COLO668 (cell line): ENCODE measurements at regions not wholly inside any gene's neighbourhood (a gene's known extent, or its start where the extent isn't known, plus 50 kb on each side); places are given as distances from the start of the nearest gene placed in this dataset.
"Not testable (repeated sequence)": the region's sequence is repeated elsewhere in the genome, so short reads cannot be mapped to it uniquely, and the experiment has no call there.

Experiments
- DNase-seq: peaks from one replicate; lab custom pipeline; 2025; ENCODE audit not compliant: unreplicated experiment; lab: John Stamatoyannopoulos, UW

DNA sequence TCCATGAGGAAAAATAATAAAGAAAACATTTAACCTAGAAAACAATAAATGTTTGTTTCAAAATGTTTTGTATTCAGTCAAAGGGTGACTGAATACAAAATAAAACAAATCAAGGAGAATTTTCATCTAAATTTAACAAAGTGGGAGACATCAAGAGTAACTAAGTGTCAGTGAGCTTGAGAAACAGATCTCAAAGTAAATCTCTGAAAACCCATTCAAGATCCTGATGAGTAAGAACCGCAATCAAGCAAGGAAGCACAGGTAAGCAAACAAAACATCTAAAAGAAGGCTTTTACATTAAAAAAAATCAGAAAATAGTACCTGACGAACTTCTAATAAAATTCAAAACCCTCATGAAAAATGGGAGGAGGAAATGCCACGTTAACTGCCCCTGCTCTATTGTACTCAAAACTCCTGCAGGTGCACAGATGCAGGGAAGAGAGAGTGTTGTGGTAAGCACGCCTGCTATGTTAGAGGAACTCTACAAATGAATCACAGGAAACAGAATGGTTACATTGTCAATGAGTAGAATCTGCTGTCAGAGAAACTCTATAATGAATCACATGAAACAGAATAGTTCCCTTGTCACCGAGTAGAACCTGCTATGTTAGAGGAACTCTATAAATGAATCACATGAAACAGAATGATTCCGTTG lies 309.6 kb upstream of the FRG1 start:
- DNase-seq = not testable (repeated sequence)

GRCh38 chr4:189631568-189631916 lies 309.1 kb upstream of the FRG1 start:
- not testable (repeated sequence) for DNase-seq

DNA sequence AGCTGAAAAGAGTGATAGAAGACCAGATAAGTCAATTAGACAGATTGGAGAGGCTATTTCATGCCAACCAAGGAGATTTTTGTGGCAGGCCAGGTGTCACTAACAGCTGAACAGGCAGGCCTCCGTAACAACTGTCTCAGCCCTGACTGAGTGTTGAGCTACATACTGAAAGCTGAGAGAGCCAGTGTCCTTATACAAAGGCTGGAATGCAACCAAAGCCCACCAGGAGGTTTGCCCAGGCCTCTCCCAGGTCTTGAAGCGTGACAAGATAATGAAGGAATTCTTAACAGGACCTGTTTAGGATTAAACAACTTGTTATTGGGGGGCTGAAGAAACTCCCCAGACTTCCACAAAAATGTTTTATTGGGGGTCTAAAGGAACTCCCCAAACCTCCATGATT lies 290.2 kb upstream of the FRG1 start:
- not testable (repeated sequence) for DNase-seq

- not testable (repeated sequence) for DNase-seq
These were observed 287.5 kb upstream of the FRG1 start for GRCh38 chr4:189653130-189653653.

GRCh38 chr4:189653983-189654382 lies 286.7 kb upstream of the FRG1 start:
- not testable (repeated sequence) for DNase-seq

- not testable (repeated sequence) for DNase-seq
These were observed 286.3 kb upstream of the FRG1 start for GRCh38 chr4:189654396-189654795.

GRCh38 chr4:189655817-189656216 lies 284.9 kb upstream of the FRG1 start:
- not testable (repeated sequence) for DNase-seq

- DNase-seq = no peak
These were observed 284.0 kb upstream of the FRG1 start for GRCh38 chr4:189656641-189657040.

- DNase-seq = not testable (repeated sequence)
These were observed 282.4 kb upstream of the FRG1 start for GRCh38 chr4:189658259-189658658.

DNA sequence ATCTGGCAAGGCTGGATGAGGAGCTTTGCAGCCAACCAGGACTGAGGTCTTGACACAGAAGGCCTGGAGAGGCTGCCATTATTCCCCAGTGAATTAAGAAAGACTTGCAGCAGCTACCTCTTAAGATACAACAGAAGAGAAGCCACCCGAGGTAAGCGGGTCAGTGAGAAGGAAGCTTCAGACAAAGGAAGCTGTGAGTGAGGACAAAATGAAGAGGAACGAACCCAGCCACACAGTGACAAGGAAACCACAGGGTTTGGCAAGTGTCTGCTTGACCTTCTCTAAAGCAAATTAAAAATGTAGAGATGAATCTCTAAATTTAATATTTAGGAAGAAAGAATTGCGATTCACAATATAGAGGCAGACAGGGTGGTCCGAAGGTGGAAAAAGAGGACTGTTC lies 281.8 kb upstream of the FRG1 start:
- DNase-seq = not testable (repeated sequence)

- no peak for DNase-seq
These were observed 281.4 kb upstream of the FRG1 start for GRCh38 chr4:189659287-189659686.

DNA sequence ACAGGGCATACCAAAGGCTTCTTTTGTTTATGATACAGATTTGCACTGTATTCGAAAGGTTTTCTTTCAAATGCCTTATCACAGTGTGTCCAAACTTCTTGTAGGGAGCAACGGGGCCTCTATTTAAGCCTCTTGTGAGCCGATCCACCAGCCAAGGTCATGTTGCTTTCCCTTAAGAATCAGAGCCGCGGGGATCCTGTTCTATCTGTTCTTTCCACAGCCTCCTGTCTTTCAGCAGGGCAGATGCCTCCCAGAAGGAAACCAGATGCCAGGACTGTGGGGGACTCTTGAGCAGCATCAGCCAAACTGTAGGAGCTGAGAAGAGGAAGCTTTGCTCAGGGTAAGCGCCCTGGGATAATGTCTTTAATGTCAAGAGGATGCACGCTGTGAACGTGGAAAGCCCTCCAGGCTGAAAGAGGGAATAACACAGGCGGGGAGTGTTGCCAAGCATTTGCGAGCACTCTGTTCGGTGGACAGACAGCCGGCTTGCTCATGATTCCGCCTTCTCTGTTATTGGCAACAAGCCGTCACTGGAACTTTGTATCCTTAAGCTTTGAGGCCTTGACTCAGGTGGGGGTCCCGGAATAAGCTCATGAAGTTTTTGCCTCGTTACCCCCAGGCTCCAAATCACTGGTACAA lies 279.8 kb upstream of the FRG1 start:
- no peak for DNase-seq

DNA sequence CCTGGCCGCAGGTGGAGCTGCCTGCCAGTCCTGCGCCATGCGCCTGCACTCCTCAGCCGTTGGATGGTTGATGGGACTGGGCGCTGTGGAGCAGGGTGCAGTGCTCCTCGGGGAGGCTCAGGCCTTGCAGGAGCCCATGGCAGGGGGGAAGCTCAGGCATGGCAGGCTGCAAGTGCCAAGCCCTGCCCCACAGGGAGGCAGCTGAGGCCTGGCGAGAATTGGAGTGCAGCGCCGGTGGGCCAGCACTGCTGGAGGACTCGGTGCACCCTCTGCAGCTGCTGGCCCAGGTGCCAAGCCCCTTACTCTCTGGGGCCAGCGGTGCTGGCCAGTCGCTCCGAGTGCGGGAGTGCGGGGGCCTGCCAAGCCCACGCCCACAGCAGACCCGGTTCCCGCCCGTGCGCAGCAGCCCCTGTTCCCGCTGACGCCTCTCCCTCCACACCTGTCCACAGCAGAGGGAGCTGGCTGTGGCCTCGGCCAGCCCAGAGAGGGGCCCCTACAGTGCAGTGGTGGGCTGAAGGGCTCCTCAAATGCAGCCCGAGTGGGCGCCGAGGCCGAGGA lies 275.9 kb upstream of the FRG1 start:
- no peak for DNase-seq

DNA sequence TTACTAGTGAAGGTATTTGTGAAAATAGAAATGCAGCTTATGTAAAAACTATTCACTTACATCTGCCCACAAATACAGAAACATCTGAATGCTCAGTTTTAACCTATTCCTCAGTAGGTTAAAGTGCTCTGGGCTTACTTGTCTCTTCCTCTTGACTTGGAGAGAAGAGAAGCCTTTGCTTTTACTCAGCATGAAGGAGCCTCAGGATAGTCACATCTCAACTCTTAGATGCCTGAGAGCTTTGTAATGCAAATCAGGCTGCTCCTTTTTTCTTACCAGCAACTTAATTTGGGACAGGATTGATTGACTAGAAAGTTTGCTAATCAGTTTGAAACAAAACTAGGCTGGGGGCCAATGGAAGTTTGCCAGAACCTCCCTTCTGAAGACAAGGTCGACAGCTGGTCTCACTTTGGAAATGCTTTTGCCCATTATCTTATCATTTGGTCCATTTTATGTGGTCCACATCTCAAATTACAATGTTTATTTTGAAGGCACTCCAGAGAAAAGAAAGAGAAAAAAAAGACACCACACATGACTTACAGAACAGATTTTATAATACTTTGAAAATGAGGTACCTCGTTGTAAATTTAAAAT lies 274.9 kb upstream of the FRG1 start:
- not testable (repeated sequence) for DNase-seq

GRCh38 chr4:189667386-189667785 lies 273.3 kb upstream of the FRG1 start:
- not testable (repeated sequence) for DNase-seq

- not testable (repeated sequence) for DNase-seq
These were observed 242.9 kb upstream of the FRG1 start for GRCh38 chr4:189697675-189698245.

GRCh38 chr4:189703000-189703399 lies 237.7 kb upstream of the FRG1 start:
- not testable (repeated sequence) for DNase-seq

DNA sequence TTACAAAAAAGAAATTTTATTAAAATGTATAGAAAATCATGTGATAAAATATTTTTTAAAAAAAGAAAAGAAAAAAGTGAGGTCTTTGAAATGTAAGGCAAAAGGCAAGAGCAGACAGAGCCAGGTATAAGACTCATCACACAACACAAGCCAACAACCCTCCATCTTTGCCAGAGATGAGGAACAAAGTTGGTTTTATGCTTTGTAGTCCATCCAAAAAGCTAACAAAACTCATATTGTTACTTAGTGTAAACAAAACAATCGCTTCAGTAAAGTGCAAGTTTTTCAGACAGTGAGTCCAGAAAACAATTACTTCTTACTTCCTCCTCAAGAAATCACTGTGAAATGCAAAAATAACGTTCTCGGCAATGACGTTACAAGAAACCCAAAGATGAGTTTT lies 233.9 kb upstream of the FRG1 start:
- not testable (repeated sequence) for DNase-seq

- DNase-seq = not testable (repeated sequence)
These were observed 233.4 kb upstream of the FRG1 start for GRCh38 chr4:189707227-189707626.

DNA sequence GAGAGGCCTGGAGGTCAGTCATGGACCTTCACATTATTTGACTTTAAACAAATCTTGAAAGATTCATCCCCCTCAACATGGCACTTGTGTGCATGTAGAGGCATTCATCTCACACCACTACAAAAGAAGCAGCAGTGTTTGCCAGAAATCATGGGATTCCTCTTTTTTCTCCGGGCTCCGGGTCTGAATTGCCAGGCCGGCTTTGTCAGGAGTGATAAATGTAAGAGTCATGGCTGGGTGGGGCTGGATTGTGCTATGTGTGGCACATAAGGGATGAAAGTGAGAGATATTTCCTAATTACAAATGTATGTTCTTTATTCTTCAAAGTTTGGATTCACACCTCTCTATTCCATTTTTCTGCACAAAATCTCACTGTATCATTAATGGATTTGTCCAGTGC lies 228.7 kb upstream of the FRG1 start:
- not testable (repeated sequence) for DNase-seq
